RWPE2 (cell line): ENCODE measurements at regions not wholly inside any gene's neighbourhood (a gene's known extent, or its start where the extent isn't known, plus 50 kb on each side); places are given as distances from the start of the nearest gene placed in this dataset.

Source experiments
- ATAC-seq: fragments of 200-7000 bp; cut with Tn5 transposase; 3 replicates; pipeline ENCODE4 v1.9.1; 2021; ENCODE audit warnings: low read depth
- DNase-seq: peaks from one replicate; pipeline ENCODE4 v3.0.0-alpha.2; 2020; ENCODE audit warnings: low spot score
- H3K27ac ChIP-seq: fragments of 450-650 bp; 2 replicates; pipeline ENCODE4 v1.5.1; 2017; ENCODE audit warnings: mild to moderate bottlenecking; ENCODE audit not compliant: poor library complexity, severe bottlenecking
- H3K27me3 ChIP-seq: fragments of 250-450 bp; sonication (Bioruptor Pico); 2 replicates; pipeline ENCODE4 v1.5.1; 2021; ENCODE audit warnings: mild to moderate bottlenecking, moderate library complexity; ENCODE audit not compliant: insufficient read depth, poor library complexity, severe bottlenecking
- H3K36me3 ChIP-seq: fragments of 250-450 bp; sonication (Bioruptor Pico); 2 replicates; pipeline ENCODE4 v1.5.1; 2020; ENCODE audit warnings: low read depth, mild to moderate bottlenecking, moderate library complexity
- H3K4me1 ChIP-seq: fragments of 250-450 bp; sonication (Bioruptor Pico); 2 replicates; pipeline ENCODE4 v1.5.1; 2021; ENCODE audit warnings: mild to moderate bottlenecking, moderate library complexity; ENCODE audit not compliant: insufficient read depth, poor library complexity, severe bottlenecking
- H3K4me3 ChIP-seq: fragments of 250-450 bp; sonication (Bioruptor Pico); 2 replicates; pipeline ENCODE4 v1.5.1; 2021; ENCODE audit warnings: mild to moderate bottlenecking, moderate library complexity; ENCODE audit not compliant: severe bottlenecking
- H3K9me3 ChIP-seq: fragments of 250-450 bp; sonication (Bioruptor Pico); 2 replicates; pipeline ENCODE4 v1.5.1; 2021; ENCODE audit warnings: mild to moderate bottlenecking, moderate library complexity; ENCODE audit not compliant: severe bottlenecking
- CTCF ChIP-seq: fragments of 450-650 bp; IDR thresholded peaks from one replicate; pipeline ENCODE4 v1.5.1; 2017; ENCODE audit warnings: mild to moderate bottlenecking, moderate library complexity; ENCODE audit not compliant: poor library complexity, severe bottlenecking

DNA sequence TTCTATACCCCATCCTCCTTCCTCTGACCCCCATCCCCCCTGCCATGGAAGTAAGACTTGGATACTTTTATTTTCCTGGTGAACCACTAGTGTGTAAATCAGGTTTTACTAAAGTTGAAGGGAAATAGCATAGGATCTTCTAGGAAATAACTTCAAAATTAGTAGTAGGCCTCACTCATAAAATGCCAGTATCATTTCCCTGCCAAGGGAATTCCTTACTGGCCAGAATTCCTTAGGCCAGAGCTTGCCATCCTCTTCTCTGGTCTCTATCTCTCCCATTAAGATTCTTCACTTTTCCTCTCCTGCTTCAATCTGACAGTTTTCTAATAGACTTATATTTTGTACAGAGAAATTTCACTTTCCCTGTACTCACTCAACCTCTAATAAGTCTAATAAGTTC lies 322.8 kb upstream of the TANK start:
- Histone ChIP-seq H3K9me3 (no peaks in the 10 kb centered on the region), H3K4me3 (no peak overlapping the region), H3K27ac (peak overlapping the region; percentile 49), H3K27me3 (no peaks in the 10 kb centered on the region), H3K4me1 (peaks cover 13% of the 10 kb centered on the region), H3K36me3 (no peaks in the 10 kb centered on the region)
- DNase-seq (no peak), ATAC-seq (no peak)
- TF ChIP-seq CTCF, result no peak

- DNase-seq (no peak), ATAC-seq (no peak)
- Histone ChIP-seq H3K9me3 (no peaks in the 10 kb centered on the region), H3K4me3 (no peak overlapping the region), H3K27ac (no peak overlapping the region), H3K36me3 (no peaks in the 10 kb centered on the region), H3K4me1 (peaks cover 13% of the 10 kb centered on the region), H3K27me3 (no peaks in the 10 kb centered on the region)
- TF ChIP-seq CTCF, result no peak
These were observed 322.1 kb upstream of the TANK start for GRCh38 chr2:160838147-160838546.

GRCh38 chr2:160838691-160839090 lies 321.5 kb upstream of the TANK start:
- Histone ChIP-seq H3K4me1 (peaks cover 13% of the 10 kb centered on the region), H3K4me3 (no peak overlapping the region), H3K9me3 (no peaks in the 10 kb centered on the region), H3K27me3 (no peaks in the 10 kb centered on the region), H3K36me3 (no peaks in the 10 kb centered on the region), H3K27ac (no peak overlapping the region)
- DNase-seq (no peak), ATAC-seq (no peak)
- no peak for TF ChIP-seq CTCF

DNA sequence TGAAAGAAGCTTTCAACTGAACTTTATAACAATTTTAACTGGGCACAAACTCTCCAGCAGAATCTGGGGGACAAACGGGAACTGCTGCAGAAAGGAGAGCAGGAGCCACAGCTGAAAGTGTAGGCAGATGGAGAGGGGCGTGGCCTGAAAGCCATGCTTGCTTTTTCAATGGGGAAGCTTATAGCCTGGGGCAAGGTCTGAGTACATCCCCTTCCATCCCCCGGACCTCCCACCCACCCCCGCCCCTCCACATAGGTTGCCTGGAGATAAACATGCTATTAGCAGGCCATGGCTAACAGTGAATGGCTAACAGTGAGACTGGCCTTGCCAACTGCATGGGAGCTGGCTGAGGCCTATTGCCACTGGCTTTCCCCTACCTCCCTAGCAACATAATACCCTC lies 317.9 kb upstream of the TANK start:
- Histone ChIP-seq H3K27ac (no peak overlapping the region), H3K9me3 (no peaks in the 10 kb centered on the region), H3K36me3 (no peaks in the 10 kb centered on the region), H3K27me3 (no peaks in the 10 kb centered on the region), H3K4me1 (peaks cover 4% of the 10 kb centered on the region), H3K4me3 (no peak overlapping the region)
- ATAC-seq, result no peak
- DNase-seq, result no peak
- no peak for TF ChIP-seq CTCF

GRCh38 chr2:160859096-160859495 lies 301.1 kb upstream of the TANK start:
- TF ChIP-seq CTCF, result no peak
- no peaks in the 10 kb centered on the region for H3K36me3 ChIP-seq
- H3K4me1 ChIP-seq, result no peaks in the 10 kb centered on the region
- no peak overlapping the region for H3K4me3 ChIP-seq
- DNase-seq (no peak), ATAC-seq (no peak)
- H3K27me3 ChIP-seq, result no peaks in the 10 kb centered on the region
- no peaks in the 10 kb centered on the region for H3K9me3 ChIP-seq
- H3K27ac ChIP-seq, result no peak overlapping the region
